Tibial artery (tissue), 4 donors: ENCODE measurements at regions not wholly inside any gene's neighbourhood (a gene's known extent, or its start where the extent isn't known, plus 50 kb on each side); places are given as distances from the start of the nearest gene placed in this dataset.
"Not testable (repeated sequence)": the region's sequence is repeated elsewhere in the genome, so short reads cannot be mapped to it uniquely, and the experiment has no call there.

Experiments
- DNase-seq, 2 donors: peaks; one replicate each; pipeline ENCODE4 v3.0.0-alpha.2; 2019
- H3K27ac ChIP-seq, 2 donors: fragments of 200-600 bp; sonication (generic) in 1 of 2; 1 replicate in 1 of 2; 2 replicates in 1 of 2; pipeline ENCODE4 v1.5.1; 2018 to 2019; ENCODE audit warnings: mild to moderate bottlenecking in 1 of 2
- H3K27me3 ChIP-seq, 2 donors: fragments of 200-600 bp; sonication (generic) in 1 of 2; one replicate each; pipeline versions ENCODE4 v1.5.1 to v1.6.0; 2016 to 2019
- H3K36me3 ChIP-seq, 3 donors: fragments of 200-600 bp; sonication (generic) in 2 of 3; one replicate each; pipeline ENCODE4 v1.5.1; 2016 to 2019; ENCODE audit warnings: mild to moderate bottlenecking in 2 of 3
- H3K4me1 ChIP-seq, 4 donors: fragments of 200-600 bp; sonication (generic) in 2 of 4; 1 replicate in 3 of 4; 2 replicates in 1 of 4; pipeline ENCODE4 v1.5.1; 2016 to 2019
- H3K4me3 ChIP-seq, 2 donors: fragments of 200-600 bp; sonication (generic) in 1 of 2; 1 replicate in 1 of 2; 2 replicates in 1 of 2; pipeline ENCODE4 v1.5.1; 2018 to 2019; ENCODE audit warnings: mild to moderate bottlenecking in 2 of 2
- H3K9me3 ChIP-seq, 3 donors: fragments of 200-600 bp; sonication (generic) in 1 of 3; one replicate each; pipeline ENCODE4 v1.5.1; 2016 to 2019
- CTCF ChIP-seq, 2 experiments: fragments of 200-600 bp in 1 of 2; fragments of 450-650 bp in 1 of 2; IDR thresholded peaks; one replicate each; pipeline ENCODE4 v1.5.1; 2017 to 2019; ENCODE audit warnings: antibody characterized with exemption in 2 of 2, mild to moderate bottlenecking in 1 of 2, moderate library complexity in 1 of 2
- intact Hi-C: fragments of 100-400 bp; cut with DNase I; formaldehyde crosslinking; loops from one replicate; pipeline ENCODE4 v1.15.0; 2023; ENCODE audit warnings: low total_unique reads

GRCh38 chr2:83368916-83369315 is 1090.2 kb downstream of the SUCLG1 start:
- H3K27ac ChIP-seq = no peak overlapping the region
- H3K4me3 ChIP-seq = no peak overlapping the region
- no peak for DNase-seq
- H3K27me3 ChIP-seq = no peaks in the 10 kb centered on the region
- no peaks in the 10 kb centered on the region for H3K36me3 ChIP-seq
- no peak for TF ChIP-seq CTCF (IDR thresholded peaks at IDR 0.05)
- H3K9me3 ChIP-seq = no peaks in the 10 kb centered on the region
- intact Hi-C loops = no loop called here
- no peaks in the 10 kb centered on the region for H3K4me1 ChIP-seq

DNA sequence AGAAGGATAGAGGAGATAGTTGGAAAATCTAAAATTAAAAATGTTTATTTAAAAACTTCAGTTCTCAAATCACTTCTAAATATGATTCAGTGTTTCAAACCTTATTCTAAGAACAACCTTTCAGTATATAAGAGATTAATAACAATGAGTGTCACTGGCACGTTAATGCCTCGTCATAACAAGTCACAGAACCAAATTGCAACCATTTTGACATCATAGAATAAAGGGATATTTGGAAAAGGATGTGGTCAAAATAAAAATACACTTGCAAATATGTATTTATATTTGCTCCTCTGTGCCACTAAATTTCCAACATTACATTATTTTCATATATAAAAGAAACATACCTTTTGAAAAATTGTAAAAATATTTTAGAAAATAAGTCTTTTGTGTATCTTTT is 1090.6 kb downstream of the SUCLG1 start:
- H3K36me3 ChIP-seq = no peaks in the 10 kb centered on the region
- no peaks in the 10 kb centered on the region for H3K4me1 ChIP-seq
- no peak for DNase-seq
- no peak overlapping the region for H3K4me3 ChIP-seq
- H3K27me3 ChIP-seq = no peaks in the 10 kb centered on the region
- TF ChIP-seq CTCF (IDR thresholded peaks at IDR 0.05) = no peak
- H3K27ac ChIP-seq = no peak overlapping the region
- H3K9me3 ChIP-seq = no peaks in the 10 kb centered on the region
- intact Hi-C loops = no loop called here

DNA sequence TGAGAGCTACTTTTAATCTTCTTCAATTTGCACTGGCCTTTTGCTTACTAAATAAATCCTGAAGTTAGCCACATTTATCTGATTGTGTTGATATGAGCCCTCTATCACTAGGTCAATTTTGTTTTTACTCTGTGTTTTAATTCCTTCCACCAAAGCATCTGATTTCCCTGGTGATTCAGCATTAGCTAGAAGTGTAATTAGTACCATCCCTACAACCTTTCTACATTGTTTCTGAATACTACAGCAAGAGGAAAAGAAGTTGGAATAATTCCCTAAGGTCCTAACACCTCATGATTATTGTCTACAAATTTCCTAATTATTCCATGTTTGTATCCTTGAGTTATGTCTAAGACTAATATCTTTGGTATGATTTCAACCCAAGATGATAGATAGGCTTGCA is 1093.6 kb downstream of the SUCLG1 start:
- Histone ChIP-seq H3K36me3 (no peaks in the 10 kb centered on the region), H3K4me3 (no peak overlapping the region), H3K27ac (no peak overlapping the region), H3K4me1 (no peaks in the 10 kb centered on the region), H3K27me3 (no peaks in the 10 kb centered on the region), H3K9me3 (no peaks in the 10 kb centered on the region)
- TF ChIP-seq CTCF (IDR thresholded peaks at IDR 0.05) = no peak
- intact Hi-C loops = no loop called here
- no peak for DNase-seq

- intact Hi-C loops = no loop called here
- Histone ChIP-seq H3K9me3 (no peaks in the 10 kb centered on the region), H3K4me3 (no peak overlapping the region), H3K4me1 (no peaks in the 10 kb centered on the region), H3K27ac (no peak overlapping the region), H3K27me3 (no peaks in the 10 kb centered on the region), H3K36me3 (no peaks in the 10 kb centered on the region)
- TF ChIP-seq CTCF (IDR thresholded peaks at IDR 0.05) = no peak
- no peak for DNase-seq
Measured at GRCh38 chr2:83364264-83364663, 1094.8 kb downstream of the SUCLG1 start.

- intact Hi-C loops, H3K27ac ChIP-seq: not testable (repeated sequence)
Measured at GRCh38 chr2:83363138-83363537, 1095.9 kb downstream of the SUCLG1 start.

GRCh38 chr2:83359336-83359735 is 1099.7 kb downstream of the SUCLG1 start:
- Histone ChIP-seq H3K4me3 (no peak overlapping the region), H3K9me3 (no peaks in the 10 kb centered on the region), H3K27ac (no peak overlapping the region), H3K27me3 (no peaks in the 10 kb centered on the region), H3K4me1 (no peaks in the 10 kb centered on the region), H3K36me3 (no peaks in the 10 kb centered on the region)
- intact Hi-C loops = no loop called here
- no peak for DNase-seq
- TF ChIP-seq CTCF (IDR thresholded peaks at IDR 0.05) = no peak

More at GRCh38 chr2:83363138-83363537, 1095.9 kb downstream of the SUCLG1 start:
- not testable (repeated sequence) for H3K4me1 ChIP-seq, H3K36me3 ChIP-seq, H3K9me3 ChIP-seq, DNase-seq, H3K27me3 ChIP-seq, H3K4me3 ChIP-seq
